ENCODE measurements at regions not wholly inside any gene's neighbourhood (a gene's known extent, or its start where the extent isn't known, plus 50 kb on each side); places are given as distances from the start of the nearest gene placed in this dataset.
A peak's percentile ranks its signal among the peaks of the same experiment; 100 is the strongest.

DNA sequence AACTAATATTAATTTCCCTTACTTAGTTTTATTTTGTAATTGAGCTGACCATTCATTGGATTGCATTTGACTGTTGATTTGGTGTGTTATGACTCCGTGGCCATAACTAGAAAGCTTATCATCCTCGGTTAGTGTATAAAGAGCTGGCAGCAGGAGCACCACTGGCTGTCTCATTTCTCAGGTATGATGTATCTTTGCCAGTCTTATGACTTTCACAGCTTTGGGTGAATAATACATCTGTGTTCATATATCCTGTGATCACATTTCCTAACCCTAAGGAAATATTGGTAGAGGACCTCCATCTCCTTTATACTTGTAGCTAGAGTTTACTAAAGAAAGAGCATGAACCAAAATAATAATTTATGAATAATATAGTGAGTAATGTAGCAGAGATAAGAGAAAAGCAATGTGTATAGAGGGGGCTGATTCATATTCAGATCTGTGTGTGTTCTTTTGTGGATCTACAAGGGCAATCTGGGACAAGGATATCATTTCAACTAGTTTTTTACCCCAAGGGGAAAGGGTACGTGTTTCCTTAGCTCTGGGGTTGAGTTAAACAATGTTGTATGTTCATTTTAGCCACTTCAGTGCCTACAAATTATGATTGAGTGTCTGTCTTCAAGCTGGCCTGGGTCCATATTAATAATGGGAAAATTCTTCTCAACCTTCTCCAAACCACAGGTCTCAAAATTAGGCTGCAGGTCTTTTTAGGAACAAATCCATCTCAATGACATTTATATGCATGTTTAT lies 901.7 kb downstream of the NTRK3 start:
- H3K4me3 ChIP-seq (replicated peaks; ENCODE audit: low read depth, low read length), result no peak overlapping the region
- TF ChIP-seq, protein P1, sequence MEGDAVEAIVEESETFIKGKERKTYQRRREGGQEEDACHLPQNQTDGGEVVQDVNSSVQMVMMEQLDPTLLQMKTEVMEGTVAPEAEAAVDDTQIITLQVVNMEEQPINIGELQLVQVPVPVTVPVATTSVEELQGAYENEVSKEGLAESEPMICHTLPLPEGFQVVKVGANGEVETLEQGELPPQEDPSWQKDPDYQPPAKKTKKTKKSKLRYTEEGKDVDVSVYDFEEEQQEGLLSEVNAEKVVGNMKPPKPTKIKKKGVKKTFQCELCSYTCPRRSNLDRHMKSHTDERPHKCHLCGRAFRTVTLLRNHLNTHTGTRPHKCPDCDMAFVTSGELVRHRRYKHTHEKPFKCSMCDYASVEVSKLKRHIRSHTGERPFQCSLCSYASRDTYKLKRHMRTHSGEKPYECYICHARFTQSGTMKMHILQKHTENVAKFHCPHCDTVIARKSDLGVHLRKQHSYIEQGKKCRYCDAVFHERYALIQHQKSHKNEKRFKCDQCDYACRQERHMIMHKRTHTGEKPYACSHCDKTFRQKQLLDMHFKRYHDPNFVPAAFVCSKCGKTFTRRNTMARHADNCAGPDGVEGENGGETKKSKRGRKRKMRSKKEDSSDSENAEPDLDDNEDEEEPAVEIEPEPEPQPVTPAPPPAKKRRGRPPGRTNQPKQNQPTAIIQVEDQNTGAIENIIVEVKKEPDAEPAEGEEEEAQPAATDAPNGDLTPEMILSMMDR (IDR thresholded peaks at IDR 0.05; ENCODE audit: low read depth, low read length, missing control alignments), result no peak
- DNase-seq (ENCODE audit: extremely low read depth, low read depth), result no peak

DNA sequence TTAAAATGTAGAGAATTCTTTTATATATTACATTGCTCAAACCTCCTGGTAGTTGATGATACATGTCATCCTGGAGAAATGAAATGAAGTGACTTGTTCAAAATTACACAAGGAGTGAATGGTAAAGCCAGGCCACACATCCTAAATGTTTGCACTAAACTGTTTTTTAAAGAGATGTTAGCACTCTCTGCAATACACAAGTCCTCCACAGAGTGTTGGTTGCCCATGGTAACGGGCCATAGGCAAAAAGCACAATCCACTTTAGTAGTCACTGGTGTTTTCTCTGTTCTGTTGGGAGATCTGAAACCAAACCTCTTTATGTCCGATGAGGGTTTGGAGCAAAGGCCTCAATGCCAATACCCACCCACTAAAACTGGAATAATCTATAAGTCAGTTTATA lies 907.4 kb downstream of the NTRK3 start:
- TF ChIP-seq, protein P1 (IDR thresholded peaks at IDR 0.05; ENCODE audit: low read depth, low read length, missing control alignments), result no peak
- H3K4me3 ChIP-seq (replicated peaks; ENCODE audit: low read depth, low read length), result no peak overlapping the region
- DNase-seq (ENCODE audit: extremely low read depth, low read depth), result no peak

DNA sequence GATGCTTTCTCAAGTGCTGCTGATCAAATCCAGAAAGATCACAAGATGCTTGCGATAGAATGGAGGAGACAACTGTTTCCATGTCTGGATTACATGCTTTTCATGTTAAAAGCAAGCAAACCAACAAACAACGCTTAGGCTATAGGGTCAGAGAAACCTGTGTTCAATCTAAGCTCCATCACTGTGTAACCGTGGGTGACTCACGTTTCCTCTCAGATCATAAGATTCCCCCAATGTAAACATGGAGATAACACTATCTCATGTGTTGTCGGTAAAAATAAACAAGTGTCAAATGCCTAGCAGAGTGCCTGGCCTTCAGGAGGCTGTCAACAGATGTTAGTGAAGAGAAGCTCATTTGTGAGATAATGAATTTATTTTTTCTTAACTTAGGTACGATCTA lies 907.8 kb downstream of the NTRK3 start:
- H3K4me3 ChIP-seq (replicated peaks; ENCODE audit: low read depth, low read length), result no peak overlapping the region
- peak; percentile 79 for DNase-seq (ENCODE audit: extremely low read depth, low read depth)
- TF ChIP-seq, protein P1 (IDR thresholded peaks at IDR 0.05; ENCODE audit: low read depth, low read length, missing control alignments), result no peak

DNA sequence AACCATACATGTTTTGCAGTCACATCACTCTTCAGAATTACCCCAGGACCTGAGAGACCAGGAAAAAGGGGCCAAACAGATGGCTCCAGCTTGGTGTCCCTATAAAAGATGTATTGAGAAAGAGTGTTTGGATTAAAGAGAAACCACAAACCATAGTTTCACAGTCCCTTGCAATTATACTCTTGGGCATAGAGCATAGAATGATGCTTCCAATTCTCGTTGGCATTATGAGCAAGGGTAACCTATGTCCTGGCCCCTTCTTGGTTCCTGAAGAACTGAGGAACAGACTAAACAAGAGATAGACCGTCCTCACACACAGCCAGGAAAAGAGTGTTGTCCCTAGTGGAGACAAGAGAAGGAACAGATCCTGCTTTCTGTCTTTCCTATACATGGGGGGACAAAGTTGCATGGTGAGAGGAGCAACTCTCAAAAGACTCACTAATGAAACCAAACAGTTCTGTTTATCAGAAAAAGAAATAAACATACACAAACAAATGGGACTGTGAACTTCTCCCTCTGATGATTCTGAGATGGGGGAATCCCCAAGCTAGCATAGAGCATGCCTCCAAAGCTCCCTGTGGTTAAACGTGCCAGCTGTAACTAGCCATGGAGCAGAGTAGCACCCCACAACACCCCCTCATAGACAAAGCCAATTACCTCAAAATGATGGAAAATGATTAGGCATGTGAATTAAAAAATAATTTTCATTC lies 908.6 kb downstream of the NTRK3 start:
- no peak overlapping the region for H3K4me3 ChIP-seq (replicated peaks; ENCODE audit: low read depth, low read length)
- TF ChIP-seq, protein P1 (IDR thresholded peaks at IDR 0.05; ENCODE audit: low read depth, low read length, missing control alignments), result no peak
- DNase-seq (ENCODE audit: extremely low read depth, low read depth), result no peak

DNA sequence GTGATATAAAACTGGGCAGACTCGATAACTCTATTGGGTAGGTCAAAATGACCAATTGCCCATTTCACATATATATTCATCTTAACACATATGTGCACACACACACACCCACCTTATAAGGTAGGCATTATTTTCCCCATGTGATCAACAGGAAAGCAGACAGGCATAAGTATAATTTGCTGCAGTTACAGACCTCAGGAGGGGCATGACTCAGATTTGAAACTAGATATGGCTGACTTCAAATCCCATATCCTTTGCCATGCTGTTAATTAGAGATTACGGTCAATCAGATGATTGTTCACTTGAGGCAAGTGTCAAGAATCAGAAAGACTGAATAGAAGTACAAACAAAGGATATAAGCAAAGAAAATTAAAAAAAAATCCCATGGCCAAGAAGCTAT lies 910.6 kb downstream of the NTRK3 start:
- DNase-seq (ENCODE audit: extremely low read depth, low read depth), result no peak
- H3K4me3 ChIP-seq (replicated peaks; ENCODE audit: low read depth, low read length), result no peak overlapping the region
- TF ChIP-seq, protein P1 (IDR thresholded peaks at IDR 0.05; ENCODE audit: low read depth, low read length, missing control alignments), result no peak

DNA sequence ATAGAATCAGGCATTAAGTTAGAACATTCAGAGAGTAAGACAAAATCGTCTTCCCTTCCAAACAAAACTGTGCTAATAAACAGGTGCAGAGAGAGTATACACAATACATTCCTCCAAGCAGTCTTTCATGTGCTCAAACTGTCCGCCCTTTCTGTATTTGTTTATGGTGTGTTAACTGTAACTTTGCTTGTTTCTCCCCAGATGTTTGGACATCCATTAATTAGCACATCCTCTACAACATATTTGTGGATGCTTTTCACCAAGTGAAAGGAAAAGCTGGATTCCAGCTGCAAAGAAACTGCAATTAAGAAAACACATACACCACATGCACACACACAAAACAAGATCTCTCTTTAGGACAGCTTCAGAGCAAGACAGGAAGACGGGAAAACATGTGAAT lies 912.6 kb downstream of the NTRK3 start:
- TF ChIP-seq, protein P1 (IDR thresholded peaks at IDR 0.05; ENCODE audit: low read depth, low read length, missing control alignments), result no peak
- no peak for DNase-seq (ENCODE audit: extremely low read depth, low read depth)
- H3K4me3 ChIP-seq (replicated peaks; ENCODE audit: low read depth, low read length), result no peak overlapping the region
